Activated B cell treated with CpG ODN at 0.5 μM for 24 hours (primary cell): ENCODE measurements at regions not wholly inside any gene's neighbourhood (a gene's known extent, or its start where the extent isn't known, plus 50 kb on each side); places are given as distances from the start of the nearest gene placed in this dataset.

Source experiments
- ATAC-seq: fragments of 200-7000 bp; cut with Tn5 transposase; one replicate; pipeline ENCODE4 v1.10.0; 2021; ENCODE audit warnings: low read depth, mild to moderate bottlenecking, moderate library complexity
- CTCF ChIA-PET: fragments of 350-600 bp; sonication (Branson Sonifier 250); formaldehyde crosslinking; loops from one replicate; lab custom pipeline; 2021; ENCODE audit warnings: antibody characterized with exemption; lab: Charles Lee
- POLR2A ChIA-PET: fragments of 350-600 bp; sonication (Branson Sonifier 250); formaldehyde crosslinking; loops from one replicate; lab custom pipeline; 2021; ENCODE audit warnings: antibody characterized with exemption; lab: Charles Lee
- DNase-seq: peaks from one replicate; pipeline ENCODE4 v3.0.0; 2022
- H3K27ac Mint-ChIP-seq: one replicate; pipeline ENCODE4 v1.8.0; 2020; ENCODE audit warnings: mixed read lengths
- H3K27me3 Mint-ChIP-seq: one replicate; pipeline ENCODE4 v1.8.0; 2021; ENCODE audit warnings: mixed read lengths
- H3K36me3 Mint-ChIP-seq: one replicate; pipeline ENCODE4 v1.8.0; 2021; ENCODE audit warnings: low read depth, mixed read lengths
- H3K4me1 Mint-ChIP-seq: one replicate; pipeline ENCODE4 v1.8.0; 2021; ENCODE audit warnings: mixed read lengths
- H3K4me3 Mint-ChIP-seq: one replicate; pipeline ENCODE4 v1.8.0; 2020; ENCODE audit warnings: mild to moderate bottlenecking, mixed read lengths
- H3K9me3 Mint-ChIP-seq: one replicate; pipeline ENCODE4 v1.8.0; 2020; ENCODE audit warnings: mixed read lengths
- CTCF ChIP-seq: fragments of 200-600 bp; IDR thresholded peaks from one replicate; pipeline ENCODE4 v1.8.0; 2022; ENCODE audit warnings: antibody characterized with exemption, mild to moderate bottlenecking
- intact Hi-C: fragments of 100-400 bp; cut with micrococcal nuclease; formaldehyde crosslinking; loops from one replicate; pipeline ENCODE4 v1.15.1; 2024

GRCh38 chr2:161480123-161480522 lies 64.0 kb downstream of the TBR1 start:
- ATAC-seq (no peak), DNase-seq (no peak)
- intact Hi-C loops, result no loop called here

DNA sequence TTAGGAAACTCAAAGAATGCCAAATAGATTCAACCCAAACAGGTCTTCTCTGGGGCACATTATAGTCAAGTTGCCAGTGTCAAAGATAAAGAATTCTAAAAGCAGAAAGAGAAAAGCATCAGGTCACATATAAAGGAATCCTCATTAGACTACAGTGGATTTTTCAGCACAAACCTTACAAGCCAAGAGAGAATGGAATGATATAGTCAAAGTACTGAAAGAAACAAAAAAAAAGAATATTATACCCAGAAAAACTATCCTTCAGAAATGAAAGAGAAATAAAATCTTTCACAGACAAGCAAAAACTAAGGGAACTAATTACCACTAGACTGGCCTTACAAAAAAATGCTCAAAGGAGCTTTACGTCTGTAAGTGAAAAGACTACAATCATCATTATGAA lies 65.5 kb downstream of the TBR1 start:
- no peak for TF ChIP-seq CTCF
- Mint-ChIP-seq H3K4me1 (no peaks in the 10 kb centered on the region), H3K36me3 (no peaks in the 10 kb centered on the region), H3K27me3 (no peaks in the 10 kb centered on the region), H3K4me3 (no peak overlapping the region), H3K27ac (no peak overlapping the region), H3K9me3 (peaks cover 12% of the 10 kb centered on the region)
- ChIA-PET CTCF (no interaction called here), POLR2A (no interaction called here)
- intact Hi-C loops, result no loop called here
- ATAC-seq (no peak), DNase-seq (no peak)

More at GRCh38 chr2:161480123-161480522, 64.0 kb downstream of the TBR1 start:
- H3K4me3 Mint-ChIP-seq, result no peak overlapping the region
- TF ChIP-seq CTCF, result no peak
- H3K9me3 Mint-ChIP-seq, result peaks cover 12% of the 10 kb centered on the region
- no peaks in the 10 kb centered on the region for H3K36me3 Mint-ChIP-seq
- POLR2A ChIA-PET, result no interaction called here
- H3K4me1 Mint-ChIP-seq, result no peaks in the 10 kb centered on the region
- H3K27ac Mint-ChIP-seq, result no peak overlapping the region
- CTCF ChIA-PET, result no interaction called here
- H3K27me3 Mint-ChIP-seq, result no peaks in the 10 kb centered on the region

GRCh38 chr2:161484061-161484460 lies 68.0 kb downstream of the TBR1 start:
- H3K9me3 Mint-ChIP-seq, result peaks cover 12% of the 10 kb centered on the region
- intact Hi-C loops, result no loop called here
- DNase-seq, result no peak
- H3K4me3 Mint-ChIP-seq, result no peak overlapping the region
- ChIA-PET CTCF (no interaction called here), POLR2A (no interaction called here)
- no peak for ATAC-seq
- H3K36me3 Mint-ChIP-seq, result no peaks in the 10 kb centered on the region
- H3K27me3 Mint-ChIP-seq, result no peaks in the 10 kb centered on the region
- H3K27ac Mint-ChIP-seq, result no peak overlapping the region
- TF ChIP-seq CTCF, result no peak
- no peaks in the 10 kb centered on the region for H3K4me1 Mint-ChIP-seq

GRCh38 chr2:161486111-161486510 lies 70.0 kb downstream of the TBR1 start:
- Mint-ChIP-seq H3K27ac (no peak overlapping the region), H3K9me3 (peaks cover 9% of the 10 kb centered on the region), H3K4me1 (no peaks in the 10 kb centered on the region), H3K27me3 (no peaks in the 10 kb centered on the region), H3K4me3 (no peak overlapping the region), H3K36me3 (no peaks in the 10 kb centered on the region)
- ChIA-PET POLR2A (no interaction called here), CTCF (no interaction called here)
- DNase-seq (no peak), ATAC-seq (no peak)
- TF ChIP-seq CTCF, result no peak
- intact Hi-C loops, result no loop called here

DNA sequence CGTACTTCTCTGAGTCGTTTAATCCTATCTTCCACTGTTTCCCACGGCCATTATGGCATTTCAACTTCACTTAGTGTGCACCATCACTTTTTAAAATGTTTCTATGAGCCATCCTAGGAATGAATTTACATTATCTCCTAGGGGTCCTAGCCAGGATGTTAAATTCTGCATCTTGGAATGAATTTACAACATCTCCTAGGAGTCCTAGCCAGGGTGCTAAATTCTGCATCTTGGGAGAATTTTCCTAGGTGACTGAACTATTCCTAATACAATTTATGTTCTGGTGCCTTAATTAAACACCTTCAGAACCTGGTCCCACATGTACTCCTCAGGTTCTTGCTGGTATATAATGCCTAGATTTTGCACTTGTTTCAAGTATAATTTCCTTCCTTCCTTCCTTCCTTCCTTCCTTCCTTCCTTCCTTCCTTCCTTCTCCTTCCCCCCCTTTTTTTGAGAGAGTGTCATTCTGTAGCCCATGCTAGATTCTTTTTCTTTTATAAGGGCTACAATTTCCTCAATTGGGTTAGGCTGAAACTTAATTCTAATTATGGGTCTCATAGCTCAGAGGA lies 72.1 kb downstream of the TBR1 start:
- no peak for ATAC-seq
- H3K4me3 Mint-ChIP-seq, result no peak overlapping the region
- H3K27me3 Mint-ChIP-seq, result no peaks in the 10 kb centered on the region
- ChIA-PET POLR2A (no interaction called here), CTCF (no interaction called here)
- no peaks in the 10 kb centered on the region for H3K4me1 Mint-ChIP-seq
- no peaks in the 10 kb centered on the region for H3K36me3 Mint-ChIP-seq
- no peak overlapping the region for H3K27ac Mint-ChIP-seq
- H3K9me3 Mint-ChIP-seq, result no peaks in the 10 kb centered on the region
- DNase-seq, result no peak
- intact Hi-C loops, result no loop called here
- TF ChIP-seq CTCF, result no peak
